Colonic mucosa (tissue), 4 donors: ENCODE measurements at regions not wholly inside any gene's neighbourhood (a gene's known extent, or its start where the extent isn't known, plus 50 kb on each side); places are given as distances from the start of the nearest gene placed in this dataset.

Source experiments
- DNase-seq: peaks from one replicate; pipeline ENCODE4 v3.0.0-alpha.2; 2020
- H3K27ac ChIP-seq: fragments of 200-600 bp; one replicate; pipeline ENCODE4 v1.8.0; 2021
- H3K27me3 ChIP-seq: fragments of 200-600 bp; one replicate; pipeline ENCODE4 v1.8.0; 2021
- H3K36me3 ChIP-seq: fragments of 200-600 bp; one replicate; pipeline ENCODE4 v1.8.0; 2021
- H3K4me1 ChIP-seq: fragments of 200-600 bp; one replicate; pipeline ENCODE4 v1.8.0; 2021; ENCODE audit warnings: mild to moderate bottlenecking
- H3K4me3 ChIP-seq: fragments of 200-600 bp; one replicate; pipeline ENCODE4 v1.8.0; 2021
- H3K9ac ChIP-seq, 2 donors: one replicate each; pipeline ENCODE4 v1.7.0; 2013; ENCODE audit warnings: control low read depth in 2 of 2, low read depth in 2 of 2, low read length in 2 of 2
- H3K9me3 ChIP-seq: fragments of 200-600 bp; one replicate; pipeline ENCODE4 v1.8.0; 2021
- CTCF ChIP-seq: fragments of 200-600 bp; IDR thresholded peaks from one replicate; pipeline ENCODE4 v1.8.0; 2022; ENCODE audit warnings: antibody characterized with exemption, mild to moderate bottlenecking
- intact Hi-C: fragments of 100-400 bp; cut with DNase I; formaldehyde crosslinking; loops from one replicate; pipeline ENCODE4 v1.14.1; 2022
- donor health status: healthy.
- donor health status: DM: no; HTN: no; CAD: no.
- donor health status: DM: no; HTN: no; CAD: no.

- no peaks in the 10 kb centered on the region for H3K4me1 ChIP-seq
- H3K9ac ChIP-seq = no peak overlapping the region
- no peaks in the 10 kb centered on the region for H3K9me3 ChIP-seq
- no peak for DNase-seq
- no peak for TF ChIP-seq CTCF
- no peaks in the 10 kb centered on the region for H3K27me3 ChIP-seq
- intact Hi-C loops = no loop called here
- H3K36me3 ChIP-seq = no peaks in the 10 kb centered on the region
- H3K27ac ChIP-seq = no peak overlapping the region
- H3K4me3 ChIP-seq = no peak overlapping the region
Observed at GRCh38 chr2:120860579-120860922, 124.9 kb downstream of the GLI2 start.

- intact Hi-C loops = no loop called here
- TF ChIP-seq CTCF = no peak
- Histone ChIP-seq H3K4me3 (no peak overlapping the region), H3K36me3 (no peaks in the 10 kb centered on the region), H3K9ac (no peak overlapping the region), H3K4me1 (no peaks in the 10 kb centered on the region), H3K27ac (no peak overlapping the region), H3K9me3 (no peaks in the 10 kb centered on the region), H3K27me3 (no peaks in the 10 kb centered on the region)
- no peak for DNase-seq
Observed at GRCh38 chr2:120861191-120861575, 125.5 kb downstream of the GLI2 start.

GRCh38 chr2:120861576-120862191 is 126.0 kb downstream of the GLI2 start:
- H3K9me3 ChIP-seq = no peaks in the 10 kb centered on the region
- no peak for TF ChIP-seq CTCF
- no peak overlapping the region for H3K9ac ChIP-seq
- H3K27me3 ChIP-seq = peaks cover under 1% of the 10 kb centered on the region
- DNase-seq = no peak
- intact Hi-C loops = no loop called here
- H3K4me1 ChIP-seq = no peaks in the 10 kb centered on the region
- no peaks in the 10 kb centered on the region for H3K36me3 ChIP-seq
- no peak overlapping the region for H3K27ac ChIP-seq
- H3K4me3 ChIP-seq = no peak overlapping the region

GRCh38 chr2:120862201-120863060 is 126.8 kb downstream of the GLI2 start:
- TF ChIP-seq CTCF = no peak
- H3K9ac ChIP-seq = no peak overlapping the region
- intact Hi-C loops = no loop called here
- no peaks in the 10 kb centered on the region for H3K9me3 ChIP-seq
- H3K36me3 ChIP-seq = no peaks in the 10 kb centered on the region
- H3K4me1 ChIP-seq = peaks cover 4% of the 10 kb centered on the region
- no peak for DNase-seq
- H3K4me3 ChIP-seq = no peak overlapping the region
- H3K27ac ChIP-seq = no peak overlapping the region
- H3K27me3 ChIP-seq = peaks cover 8% of the 10 kb centered on the region

- TF ChIP-seq CTCF = no peak
- no peak for DNase-seq
- Histone ChIP-seq H3K9me3 (no peaks in the 10 kb centered on the region), H3K27ac (no peak overlapping the region), H3K36me3 (no peaks in the 10 kb centered on the region), H3K4me3 (no peak overlapping the region), H3K9ac (no peak overlapping the region), H3K4me1 (peaks cover 4% of the 10 kb centered on the region), H3K27me3 (peaks cover 15% of the 10 kb centered on the region)
- intact Hi-C loops = no loop called here
Observed at GRCh38 chr2:120863146-120863545, 127.5 kb downstream of the GLI2 start.
